Adipocyte (in vitro differentiated cells): ENCODE measurements at regions not wholly inside any gene's neighbourhood (a gene's known extent, or its start where the extent isn't known, plus 50 kb on each side); places are given as distances from the start of the nearest gene placed in this dataset.

Experiments used
- DNase-seq: peaks from one replicate; pipeline ENCODE4 v3.0.0-alpha.2; 2015; ENCODE audit warnings: low read depth
- H3K27me3 ChIP-seq: replicated peaks from 2 replicates; pipeline ENCODE4 v1.7.0; 2013; ENCODE audit warnings: mild to moderate bottlenecking, low read length, moderate library complexity; ENCODE audit not compliant: control insufficient read depth, insufficient read depth
- H3K36me3 ChIP-seq: 2 replicates; pipeline ENCODE4 v1.7.0; 2013; ENCODE audit warnings: low read length, mild to moderate bottlenecking, moderate library complexity; ENCODE audit not compliant: control insufficient read depth, insufficient read depth, severe bottlenecking
- H3K4me1 ChIP-seq: 2 replicates; pipeline ENCODE4 v1.7.0; 2013; ENCODE audit warnings: mild to moderate bottlenecking, low read length, moderate library complexity; ENCODE audit not compliant: control insufficient read depth, insufficient read depth
- H3K4me3 ChIP-seq: 2 replicates; pipeline ENCODE4 v1.7.0; 2013; ENCODE audit warnings: mild to moderate bottlenecking, low read length, moderate library complexity
- H3K9ac ChIP-seq: 2 replicates; pipeline ENCODE4 v1.7.0; 2013; ENCODE audit warnings: mild to moderate bottlenecking, low read length, moderate library complexity
- H3K9me3 ChIP-seq: 2 replicates; pipeline ENCODE4 v1.7.0; 2013; ENCODE audit warnings: mild to moderate bottlenecking, low read length, moderate library complexity; ENCODE audit not compliant: control insufficient read depth

DNA sequence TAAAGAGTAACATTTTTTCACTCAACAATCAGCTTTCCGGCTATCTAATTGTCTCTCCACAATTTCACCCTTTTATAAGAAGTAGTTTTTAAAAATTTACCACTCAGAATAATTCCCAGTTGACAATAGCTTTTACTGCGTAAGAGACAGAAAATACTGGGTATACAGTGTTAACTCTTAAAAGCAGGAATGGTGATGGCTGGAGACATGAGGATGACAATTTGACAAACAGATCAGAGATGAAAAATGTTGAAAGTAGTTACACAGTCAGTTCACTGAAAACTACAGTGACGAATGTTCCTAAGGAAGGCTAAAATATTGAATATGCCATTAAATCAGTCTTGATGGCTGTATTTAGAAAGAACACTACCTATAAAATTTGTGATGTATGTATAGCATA is 1146.8 kb upstream of the B3GALT2 start:
- H3K27me3 ChIP-seq = no peaks in the 10 kb centered on the region
- no peak for DNase-seq
- no peak overlapping the region for H3K4me3 ChIP-seq
- H3K9me3 ChIP-seq = no peaks in the 10 kb centered on the region
- no peaks in the 10 kb centered on the region for H3K36me3 ChIP-seq
- H3K4me1 ChIP-seq = no peaks in the 10 kb centered on the region
- no peak overlapping the region for H3K9ac ChIP-seq

- H3K27me3 ChIP-seq = no peaks in the 10 kb centered on the region
These were observed 1145.3 kb upstream of the B3GALT2 start for GRCh38 chr1:194331758-194332157.

GRCh38 chr1:194322751-194323150 is 1136.3 kb upstream of the B3GALT2 start:
- no peaks in the 10 kb centered on the region for H3K27me3 ChIP-seq
- H3K4me3 ChIP-seq = no peak overlapping the region
- H3K4me1 ChIP-seq = no peaks in the 10 kb centered on the region
- DNase-seq = no peak
- no peaks in the 10 kb centered on the region for H3K9me3 ChIP-seq
- H3K9ac ChIP-seq = no peak overlapping the region
- H3K36me3 ChIP-seq = no peaks in the 10 kb centered on the region

More at GRCh38 chr1:194331758-194332157, 1145.3 kb upstream of the B3GALT2 start:
- H3K36me3 ChIP-seq = no peaks in the 10 kb centered on the region
- no peak overlapping the region for H3K4me3 ChIP-seq
- no peak overlapping the region for H3K9ac ChIP-seq
- H3K9me3 ChIP-seq = no peaks in the 10 kb centered on the region
- H3K4me1 ChIP-seq = no peaks in the 10 kb centered on the region
- peak; percentile 6 for DNase-seq

GRCh38 chr1:194318790-194319280 is 1132.4 kb upstream of the B3GALT2 start:
- H3K9ac ChIP-seq = no peak overlapping the region
- no peaks in the 10 kb centered on the region for H3K36me3 ChIP-seq
- H3K27me3 ChIP-seq = no peaks in the 10 kb centered on the region
- no peak for DNase-seq
- no peaks in the 10 kb centered on the region for H3K4me1 ChIP-seq
- no peak overlapping the region for H3K4me3 ChIP-seq
- H3K9me3 ChIP-seq = no peaks in the 10 kb centered on the region

DNA sequence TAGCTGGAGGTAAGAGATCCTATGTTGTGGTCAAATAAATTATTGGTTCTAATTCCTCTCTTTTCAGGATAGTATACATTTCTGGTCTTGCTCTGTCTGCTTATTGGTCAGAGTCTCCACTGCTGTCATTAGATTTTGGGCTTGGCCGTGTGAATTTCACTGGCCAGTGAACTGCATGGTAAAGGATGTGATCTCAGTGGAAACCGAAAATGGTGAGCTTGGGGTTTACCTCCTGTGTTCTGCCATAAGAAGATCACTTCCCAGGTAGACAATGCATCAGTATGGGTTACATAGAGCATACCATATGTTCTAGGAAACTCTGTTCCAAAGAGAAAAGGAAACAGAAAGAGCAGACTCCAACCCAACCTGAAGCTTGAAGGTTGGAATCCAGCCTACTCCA is 1123.3 kb upstream of the B3GALT2 start:
- Histone ChIP-seq H3K9ac (no peak overlapping the region), H3K27me3 (no peaks in the 10 kb centered on the region), H3K4me3 (no peak overlapping the region), H3K36me3 (no peaks in the 10 kb centered on the region), H3K4me1 (no peaks in the 10 kb centered on the region), H3K9me3 (no peaks in the 10 kb centered on the region)
- no peak for DNase-seq

GRCh38 chr1:194309269-194309668 is 1122.9 kb upstream of the B3GALT2 start:
- Histone ChIP-seq H3K36me3 (no peaks in the 10 kb centered on the region), H3K4me1 (no peaks in the 10 kb centered on the region), H3K27me3 (no peaks in the 10 kb centered on the region), H3K9me3 (no peaks in the 10 kb centered on the region), H3K9ac (no peak overlapping the region), H3K4me3 (no peak overlapping the region)
- no peak for DNase-seq

- no peaks in the 10 kb centered on the region for H3K27me3 ChIP-seq
- no peaks in the 10 kb centered on the region for H3K4me1 ChIP-seq
- no peaks in the 10 kb centered on the region for H3K9me3 ChIP-seq
- DNase-seq = no peak
- no peak overlapping the region for H3K4me3 ChIP-seq
- H3K36me3 ChIP-seq = no peaks in the 10 kb centered on the region
- no peak overlapping the region for H3K9ac ChIP-seq
These were observed 1114.4 kb upstream of the B3GALT2 start for GRCh38 chr1:194300776-194301175.

- Histone ChIP-seq H3K4me3 (no peak overlapping the region), H3K36me3 (no peaks in the 10 kb centered on the region), H3K9ac (no peak overlapping the region), H3K9me3 (no peaks in the 10 kb centered on the region), H3K27me3 (no peaks in the 10 kb centered on the region), H3K4me1 (no peaks in the 10 kb centered on the region)
- no peak for DNase-seq
These were observed 1113.9 kb upstream of the B3GALT2 start for GRCh38 chr1:194300340-194300739.

- H3K4me3 ChIP-seq = no peak overlapping the region
- peak; percentile 13 for DNase-seq
- H3K27me3 ChIP-seq = no peaks in the 10 kb centered on the region
These were observed 1111.7 kb upstream of the B3GALT2 start for GRCh38 chr1:194298007-194298598.

GRCh38 chr1:194297094-194297493 is 1110.7 kb upstream of the B3GALT2 start:
- Histone ChIP-seq H3K4me3 (no peak overlapping the region), H3K9ac (no peak overlapping the region), H3K4me1 (no peaks in the 10 kb centered on the region), H3K36me3 (no peaks in the 10 kb centered on the region), H3K9me3 (no peaks in the 10 kb centered on the region), H3K27me3 (no peaks in the 10 kb centered on the region)
- no peak for DNase-seq

More at GRCh38 chr1:194298007-194298598, 1111.7 kb upstream of the B3GALT2 start:
- no peaks in the 10 kb centered on the region for H3K36me3 ChIP-seq
- no peaks in the 10 kb centered on the region for H3K4me1 ChIP-seq
- H3K9me3 ChIP-seq = no peaks in the 10 kb centered on the region
- no peak overlapping the region for H3K9ac ChIP-seq

- Histone ChIP-seq H3K9ac (no peak overlapping the region), H3K4me3 (no peak overlapping the region)
These were observed 1109.8 kb upstream of the B3GALT2 start for GRCh38 chr1:194296201-194296600.

DNA sequence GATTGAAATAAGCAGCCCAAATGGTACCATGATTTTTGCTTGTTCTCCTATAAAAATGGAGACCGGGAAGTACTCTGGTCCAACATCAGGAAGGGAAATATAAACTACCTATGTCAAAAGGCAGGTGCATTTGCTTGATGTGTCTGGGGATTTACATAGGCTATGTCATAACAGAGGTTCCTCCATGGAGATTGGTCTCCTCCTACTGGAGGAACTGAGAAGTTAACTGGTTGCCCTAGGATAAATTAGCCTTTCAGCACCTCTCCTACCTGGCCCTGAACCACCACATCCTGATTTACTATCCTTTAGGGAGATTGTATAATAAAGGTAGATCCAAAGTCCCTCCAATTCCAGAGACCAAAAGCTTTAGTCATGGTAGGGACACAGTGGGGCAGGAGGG is 1109.3 kb upstream of the B3GALT2 start:
- peak; percentile 45 for DNase-seq
- Histone ChIP-seq H3K27me3 (no peaks in the 10 kb centered on the region), H3K9ac (no peak overlapping the region), H3K9me3 (no peaks in the 10 kb centered on the region), H3K4me3 (no peak overlapping the region), H3K36me3 (no peaks in the 10 kb centered on the region), H3K4me1 (no peaks in the 10 kb centered on the region)

More at GRCh38 chr1:194296201-194296600, 1109.8 kb upstream of the B3GALT2 start:
- DNase-seq = no peak
- Histone ChIP-seq H3K36me3 (no peaks in the 10 kb centered on the region), H3K4me1 (no peaks in the 10 kb centered on the region), H3K9me3 (no peaks in the 10 kb centered on the region), H3K27me3 (no peaks in the 10 kb centered on the region)
